ENCODE measurements at regions not wholly inside any gene's neighbourhood (a gene's known extent, or its start where the extent isn't known, plus 50 kb on each side); places are given as distances from the start of the nearest gene placed in this dataset.

DNA sequence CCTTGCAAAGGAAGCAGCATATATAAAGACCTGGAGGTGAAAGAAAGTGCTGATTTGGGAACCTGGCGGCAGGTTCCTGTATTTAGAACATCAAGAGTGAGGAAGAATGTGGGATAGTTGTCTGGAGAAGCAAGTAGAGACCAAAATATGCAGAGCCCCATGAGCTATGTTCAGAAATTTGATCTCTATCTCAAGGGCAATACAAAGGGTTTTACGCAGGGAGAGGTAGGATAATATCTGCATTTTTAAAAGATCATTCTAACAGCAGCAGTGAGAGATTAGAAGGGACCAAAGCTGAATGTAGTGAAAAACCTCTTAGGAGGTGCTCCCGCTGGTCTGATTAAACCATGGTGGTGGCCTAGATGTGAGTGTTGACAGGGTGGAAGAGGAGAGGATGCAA is 453.9 kb upstream of the PKN2 start:
- no peaks in the 10 kb centered on the region for H3K27me3 Mint-ChIP-seq (ENCODE audit: insufficient read depth)
- Histone ChIP-seq H3K27me3 (ENCODE audit: control insufficient read depth, insufficient read depth, low read length, poor library complexity, severe bottlenecking) (no peaks in the 10 kb centered on the region), H3K9ac (ENCODE audit: extremely low read depth, low read length, poor library complexity, severe bottlenecking) (no peak overlapping the region), H3K27ac (ENCODE audit: low read depth, low read length) (no peak overlapping the region), H3K4me1 (ENCODE audit: control insufficient read depth, insufficient read depth, low read length) (no peaks in the 10 kb centered on the region), H3K36me3 (ENCODE audit: control insufficient read depth, insufficient read depth, low read length) (no peaks in the 10 kb centered on the region), H3K9me3 (ENCODE audit: control insufficient read depth, low read length) (no peaks in the 10 kb centered on the region), H3K4me3 (ENCODE audit: low read length) (no peak overlapping the region)
- no peak for DNase-seq
- H3K36me3 Mint-ChIP-seq (ENCODE audit: low read depth), result no peaks in the 10 kb centered on the region
- no peak overlapping the region for H3K27ac Mint-ChIP-seq
- no peaks in the 10 kb centered on the region for H3K4me1 Mint-ChIP-seq
- H3K9me3 Mint-ChIP-seq, result no peaks in the 10 kb centered on the region
- 88 to 94% methylated on average over 2 to 3 of the region's 3 CpGs for WGBS, 2 experiments (ENCODE audit: insufficient coverage in 1 of 2, insufficient read length in 1 of 2)
- TF ChIP-seq, protein P1, sequence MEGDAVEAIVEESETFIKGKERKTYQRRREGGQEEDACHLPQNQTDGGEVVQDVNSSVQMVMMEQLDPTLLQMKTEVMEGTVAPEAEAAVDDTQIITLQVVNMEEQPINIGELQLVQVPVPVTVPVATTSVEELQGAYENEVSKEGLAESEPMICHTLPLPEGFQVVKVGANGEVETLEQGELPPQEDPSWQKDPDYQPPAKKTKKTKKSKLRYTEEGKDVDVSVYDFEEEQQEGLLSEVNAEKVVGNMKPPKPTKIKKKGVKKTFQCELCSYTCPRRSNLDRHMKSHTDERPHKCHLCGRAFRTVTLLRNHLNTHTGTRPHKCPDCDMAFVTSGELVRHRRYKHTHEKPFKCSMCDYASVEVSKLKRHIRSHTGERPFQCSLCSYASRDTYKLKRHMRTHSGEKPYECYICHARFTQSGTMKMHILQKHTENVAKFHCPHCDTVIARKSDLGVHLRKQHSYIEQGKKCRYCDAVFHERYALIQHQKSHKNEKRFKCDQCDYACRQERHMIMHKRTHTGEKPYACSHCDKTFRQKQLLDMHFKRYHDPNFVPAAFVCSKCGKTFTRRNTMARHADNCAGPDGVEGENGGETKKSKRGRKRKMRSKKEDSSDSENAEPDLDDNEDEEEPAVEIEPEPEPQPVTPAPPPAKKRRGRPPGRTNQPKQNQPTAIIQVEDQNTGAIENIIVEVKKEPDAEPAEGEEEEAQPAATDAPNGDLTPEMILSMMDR (conservative IDR thresholded peaks at IDR 0.05), result no peak
- no peak overlapping the region for H3K4me3 Mint-ChIP-seq

DNA sequence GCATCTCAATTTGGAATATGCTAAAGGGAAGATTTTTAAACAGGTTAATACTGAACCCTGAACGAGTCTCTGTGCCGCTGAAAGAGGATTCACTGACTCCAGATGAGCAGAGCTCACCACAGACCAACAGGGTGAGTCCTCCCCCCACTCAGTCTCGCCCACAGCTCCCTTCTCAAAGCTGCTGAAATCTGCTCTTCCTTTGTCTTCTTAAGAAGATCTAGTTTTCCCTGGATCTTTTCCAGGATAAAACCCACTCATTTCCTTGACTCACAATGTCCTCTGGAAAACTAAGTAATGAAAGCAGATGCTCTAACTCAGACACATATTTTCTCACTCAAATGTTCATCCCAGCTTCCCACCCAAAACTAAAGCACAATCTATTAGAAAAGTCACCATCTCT is 447.0 kb upstream of the PKN2 start:
- no peaks in the 10 kb centered on the region for H3K4me1 Mint-ChIP-seq
- Histone ChIP-seq H3K4me3 (ENCODE audit: low read length) (no peak overlapping the region), H3K36me3 (ENCODE audit: control insufficient read depth, insufficient read depth, low read length) (no peaks in the 10 kb centered on the region), H3K9ac (ENCODE audit: extremely low read depth, low read length, poor library complexity, severe bottlenecking) (no peak overlapping the region), H3K9me3 (ENCODE audit: control insufficient read depth, low read length) (peaks cover 15% of the 10 kb centered on the region), H3K4me1 (ENCODE audit: control insufficient read depth, insufficient read depth, low read length) (peaks cover 4% of the 10 kb centered on the region), H3K27me3 (ENCODE audit: control insufficient read depth, insufficient read depth, low read length, poor library complexity, severe bottlenecking) (no peaks in the 10 kb centered on the region), H3K27ac (ENCODE audit: low read depth, low read length) (no peak overlapping the region)
- peaks cover 13% of the 10 kb centered on the region for H3K9me3 Mint-ChIP-seq
- TF ChIP-seq, protein P1 (conservative IDR thresholded peaks at IDR 0.05), result no peak
- WGBS, 2 experiments (ENCODE audit: insufficient coverage in 1 of 2, insufficient read length in 1 of 2), result 79 to 80% methylated on average over 1 to 3 of the region's 3 CpGs
- no peaks in the 10 kb centered on the region for H3K36me3 Mint-ChIP-seq (ENCODE audit: low read depth)
- no peak overlapping the region for H3K4me3 Mint-ChIP-seq
- H3K27ac Mint-ChIP-seq, result no peak overlapping the region
- no peaks in the 10 kb centered on the region for H3K27me3 Mint-ChIP-seq (ENCODE audit: insufficient read depth)
- no peak for DNase-seq

DNA sequence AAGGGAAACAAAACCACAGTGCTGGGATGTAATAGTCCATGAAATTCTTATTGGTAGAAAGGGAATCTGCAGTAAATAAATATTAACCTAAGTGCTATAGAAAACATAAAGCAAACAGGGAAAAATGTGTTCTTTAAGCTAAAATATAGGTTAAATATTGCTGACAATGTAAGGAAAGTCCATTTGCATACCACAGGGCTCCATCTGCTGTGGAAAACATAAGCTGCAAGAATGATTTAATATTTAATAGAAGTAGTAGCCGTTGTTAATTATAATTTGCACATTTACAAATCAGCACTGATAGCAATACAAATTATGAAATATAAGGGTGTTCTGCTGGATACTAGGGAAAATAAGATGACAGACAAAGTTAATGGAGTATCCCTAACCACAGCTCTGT is 444.9 kb upstream of the PKN2 start:
- no peaks in the 10 kb centered on the region for H3K4me1 Mint-ChIP-seq
- no peaks in the 10 kb centered on the region for H3K27me3 Mint-ChIP-seq (ENCODE audit: insufficient read depth)
- H3K36me3 Mint-ChIP-seq (ENCODE audit: low read depth), result no peaks in the 10 kb centered on the region
- DNase-seq, result no peak
- H3K36me3 ChIP-seq (ENCODE audit: control insufficient read depth, insufficient read depth, low read length), result no peaks in the 10 kb centered on the region
- no peak overlapping the region for H3K27ac Mint-ChIP-seq
- WGBS, 2 experiments (ENCODE audit: insufficient coverage in 1 of 2, insufficient read length in 1 of 2), result no CpG with 5 or more reads among the region's 1 CpG
- peaks cover 31% of the 10 kb centered on the region for H3K9me3 Mint-ChIP-seq
- peaks cover 4% of the 10 kb centered on the region for H3K4me1 ChIP-seq (ENCODE audit: control insufficient read depth, insufficient read depth, low read length)
- H3K27ac ChIP-seq (ENCODE audit: low read depth, low read length), result no peak overlapping the region
- H3K9me3 ChIP-seq (ENCODE audit: control insufficient read depth, low read length), result peaks cover 19% of the 10 kb centered on the region
- TF ChIP-seq, protein P1 (conservative IDR thresholded peaks at IDR 0.05), result no peak
- no peak overlapping the region for H3K9ac ChIP-seq (ENCODE audit: extremely low read depth, low read length, poor library complexity, severe bottlenecking)
- H3K4me3 Mint-ChIP-seq, result no peak overlapping the region
- no peaks in the 10 kb centered on the region for H3K27me3 ChIP-seq (ENCODE audit: control insufficient read depth, insufficient read depth, low read length, poor library complexity, severe bottlenecking)
- no peak overlapping the region for H3K4me3 ChIP-seq (ENCODE audit: low read length)
